ENCODE measurements at regions not wholly inside any gene's neighbourhood (a gene's known extent, or its start where the extent isn't known, plus 50 kb on each side); places are given as distances from the start of the nearest gene placed in this dataset.

GRCh38 chr7:41403291-41403690 lies 299.6 kb downstream of the INHBA start:
- TF ChIP-seq POLR2AphosphoS5 (IDR thresholded peaks at IDR 0.05) (no peak), SMC3 (conservative IDR thresholded peaks at IDR 0.05; ENCODE audit: poor library complexity) (no peak), TAF1 (IDR thresholded peaks at IDR 0.05; ENCODE audit: low read depth) (no peak), EP300 (conservative IDR thresholded peaks at IDR 0.05; ENCODE audit: poor library complexity, severe bottlenecking) (no peak), EZH2 (IDR thresholded peaks at IDR 0.05; ENCODE audit: borderline replicate concordance, insufficient read depth, low read length, poor library complexity, severe bottlenecking) (no peak), REST (IDR thresholded peaks at IDR 0.05; ENCODE audit: borderline replicate concordance) (no peak)
- TF ChIP-seq, protein P1, sequence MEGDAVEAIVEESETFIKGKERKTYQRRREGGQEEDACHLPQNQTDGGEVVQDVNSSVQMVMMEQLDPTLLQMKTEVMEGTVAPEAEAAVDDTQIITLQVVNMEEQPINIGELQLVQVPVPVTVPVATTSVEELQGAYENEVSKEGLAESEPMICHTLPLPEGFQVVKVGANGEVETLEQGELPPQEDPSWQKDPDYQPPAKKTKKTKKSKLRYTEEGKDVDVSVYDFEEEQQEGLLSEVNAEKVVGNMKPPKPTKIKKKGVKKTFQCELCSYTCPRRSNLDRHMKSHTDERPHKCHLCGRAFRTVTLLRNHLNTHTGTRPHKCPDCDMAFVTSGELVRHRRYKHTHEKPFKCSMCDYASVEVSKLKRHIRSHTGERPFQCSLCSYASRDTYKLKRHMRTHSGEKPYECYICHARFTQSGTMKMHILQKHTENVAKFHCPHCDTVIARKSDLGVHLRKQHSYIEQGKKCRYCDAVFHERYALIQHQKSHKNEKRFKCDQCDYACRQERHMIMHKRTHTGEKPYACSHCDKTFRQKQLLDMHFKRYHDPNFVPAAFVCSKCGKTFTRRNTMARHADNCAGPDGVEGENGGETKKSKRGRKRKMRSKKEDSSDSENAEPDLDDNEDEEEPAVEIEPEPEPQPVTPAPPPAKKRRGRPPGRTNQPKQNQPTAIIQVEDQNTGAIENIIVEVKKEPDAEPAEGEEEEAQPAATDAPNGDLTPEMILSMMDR (IDR thresholded peaks at IDR 0.05; ENCODE audit: poor library complexity, severe bottlenecking), result no peak

Measured in neural cell (in vitro differentiated cells).